Natural killer cell treated with Interleukin-12 subunit alpha and Interleukin-12 subunit beta and Interleukin-15 and Interleukin-18, amount 100 ng/mL, for 72 hours (primary cell): ENCODE measurements at regions not wholly inside any gene's neighbourhood (a gene's known extent, or its start where the extent isn't known, plus 50 kb on each side); places are given as distances from the start of the nearest gene placed in this dataset.
A peak's percentile ranks its signal among the peaks of the same experiment; 100 is the strongest.
"Not testable (repeated sequence)": the region's sequence is repeated elsewhere in the genome, so short reads cannot be mapped to it uniquely, and the experiment has no call there.

ENCODE experiments used
- ATAC-seq, 2 donors: fragments of 150-1000 bp; cut with Tn5 transposase in 1 of 2; sonication (Bioruptor Pico), chemical (Tn5 transposase) in 1 of 2; 2 replicates each; pipeline ENCODE4 v1.10.0; 2021
- DNase-seq: peaks from one replicate; pipeline ENCODE4 v3.0.0; 2022; ENCODE audit warnings: low spot score
- H3K27ac Mint-ChIP-seq, 2 donors: 1 replicate in 1 of 2; 2 replicates in 1 of 2; pipeline ENCODE4 v1.8.0; 2022; ENCODE audit warnings: mixed read lengths in 2 of 2, mild to moderate bottlenecking in 1 of 2, moderate library complexity in 1 of 2
- H3K27me3 Mint-ChIP-seq, 2 donors: 1 replicate in 1 of 2; 2 replicates in 1 of 2; pipeline ENCODE4 v1.8.0; 2022; ENCODE audit warnings: mixed read lengths in 2 of 2
- H3K36me3 Mint-ChIP-seq: one replicate; pipeline ENCODE4 v1.8.0; 2022; ENCODE audit warnings: mixed read lengths
- H3K4me1 Mint-ChIP-seq, 2 donors: 1 replicate in 1 of 2; 2 replicates in 1 of 2; pipeline ENCODE4 v1.8.0; 2022; ENCODE audit warnings: low read depth in 2 of 2, mixed read lengths in 2 of 2, mild to moderate bottlenecking in 1 of 2
- H3K4me3 Mint-ChIP-seq: one replicate; pipeline ENCODE4 v1.8.0; 2022; ENCODE audit warnings: mixed read lengths
- H3K9me3 Mint-ChIP-seq: 2 replicates; pipeline ENCODE4 v1.8.0; 2022; ENCODE audit warnings: mixed read lengths

DNA sequence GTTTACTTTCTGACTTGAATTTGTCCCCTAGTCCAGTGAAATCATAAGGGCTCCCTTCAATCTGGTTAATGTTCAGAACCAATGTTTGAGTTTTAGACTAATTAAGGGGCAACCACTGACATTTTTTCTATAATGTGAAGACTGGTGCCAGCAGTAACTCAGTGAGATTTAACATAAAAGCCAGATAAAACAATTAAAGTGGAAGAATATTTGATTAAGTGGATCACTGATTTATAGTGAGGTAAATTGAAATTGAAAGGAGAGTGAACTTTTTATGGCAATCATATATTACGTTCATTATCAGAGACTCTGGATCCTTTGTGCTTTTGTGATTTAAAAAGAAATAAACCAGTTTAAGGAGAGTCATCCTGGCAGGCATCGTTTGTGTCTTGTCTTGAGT, 246.8 kb downstream of the GATA3 start:
- peaks cover 24 to 39% of the 10 kb centered on the region in 2 donors for H3K27me3 Mint-ChIP-seq
- no peak for ATAC-seq
- H3K27ac Mint-ChIP-seq, result no peak overlapping the region

DNA sequence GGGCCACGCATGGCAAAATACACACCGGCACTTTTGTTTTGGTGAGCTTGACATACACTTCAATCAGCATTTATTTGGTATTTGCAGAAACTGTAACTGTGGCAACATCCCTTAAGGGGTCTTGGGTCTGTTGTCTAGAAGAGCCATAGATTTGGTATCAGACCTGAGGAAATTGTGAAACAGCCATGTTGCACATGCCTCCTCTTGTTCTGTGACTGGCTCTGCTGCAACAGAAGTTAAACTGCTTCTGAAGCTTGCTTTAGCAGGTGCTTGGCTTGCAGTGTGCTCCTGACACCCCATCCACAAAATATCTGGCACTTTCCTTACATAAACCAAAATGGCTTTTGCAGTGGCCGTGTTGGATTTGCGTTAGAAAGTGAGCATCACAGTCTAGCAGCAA, 247.3 kb downstream of the GATA3 start:
- Mint-ChIP-seq H3K36me3 (no peaks in the 10 kb centered on the region), H3K27ac (no peak overlapping the region), H3K4me1 (peaks cover 0 to under 1% of the 10 kb centered on the region in 2 donors), H3K9me3 (no peaks in the 10 kb centered on the region), H3K27me3 (peaks cover 24 to 38% of the 10 kb centered on the region in 2 donors), H3K4me3 (no peak overlapping the region)
- no peak for ATAC-seq
- DNase-seq, result no peak

More for the DNA sequence above, 246.8 kb downstream of the GATA3 start:
- Mint-ChIP-seq H3K36me3 (no peaks in the 10 kb centered on the region), H3K4me3 (no peak overlapping the region), H3K4me1 (no peaks in the 10 kb centered on the region), H3K9me3 (no peaks in the 10 kb centered on the region)
- no peak for DNase-seq

DNA sequence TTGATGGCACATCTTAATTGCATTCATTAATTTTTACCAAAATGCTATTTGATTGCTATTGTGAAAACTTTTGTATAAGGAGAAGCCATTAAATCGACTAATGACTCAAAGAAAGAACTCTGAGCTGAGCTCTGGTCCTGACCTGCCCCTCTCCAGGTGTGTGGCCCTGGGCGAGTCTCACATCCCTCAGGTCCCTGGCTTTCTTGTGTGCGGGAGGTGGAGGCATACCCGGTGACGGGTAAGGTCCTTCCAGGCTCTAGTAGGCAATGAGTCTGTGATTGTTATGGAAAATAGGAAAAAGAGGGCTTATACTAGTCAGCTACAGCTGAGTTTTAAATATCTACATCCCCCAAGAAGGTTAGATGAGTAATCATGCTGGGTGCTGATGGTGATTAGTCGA, 248.1 kb downstream of the GATA3 start:
- H3K27me3 Mint-ChIP-seq, result peaks cover 21 to 31% of the 10 kb centered on the region in 2 donors
- no peaks in the 10 kb centered on the region for H3K36me3 Mint-ChIP-seq
- DNase-seq (no peak), ATAC-seq (no peak)
- H3K4me3 Mint-ChIP-seq, result no peak overlapping the region
- H3K9me3 Mint-ChIP-seq, result no peaks in the 10 kb centered on the region
- H3K4me1 Mint-ChIP-seq, result peaks cover 0 to 7% of the 10 kb centered on the region in 2 donors
- H3K27ac Mint-ChIP-seq, result no peak overlapping the region

DNA sequence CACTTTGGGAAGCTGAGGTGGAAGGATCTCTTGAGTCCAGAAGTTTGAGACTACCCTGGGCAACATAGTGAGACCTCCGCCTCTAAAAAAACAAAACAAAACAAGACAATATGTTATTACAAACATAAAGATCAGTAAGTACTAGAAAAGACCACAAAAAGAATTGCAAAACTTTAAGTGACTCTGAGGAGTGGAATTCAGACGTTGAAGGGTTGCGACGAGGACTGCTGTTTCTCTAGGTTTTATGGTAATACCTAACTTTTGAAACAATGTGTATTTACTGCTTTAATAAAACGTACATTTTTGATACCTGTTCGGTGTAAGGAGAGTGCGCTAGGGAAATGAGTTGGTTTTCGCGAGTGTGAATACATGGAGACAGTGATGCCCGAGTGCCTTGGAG, 250.4 kb downstream of the GATA3 start:
- no peaks in the 10 kb centered on the region for H3K36me3 Mint-ChIP-seq
- H3K4me1 Mint-ChIP-seq, result peaks cover 0 to 7% of the 10 kb centered on the region in 2 donors
- H3K9me3 Mint-ChIP-seq, result no peaks in the 10 kb centered on the region
- peaks cover 15 to 25% of the 10 kb centered on the region in 2 donors for H3K27me3 Mint-ChIP-seq
- H3K4me3 Mint-ChIP-seq, result no peak overlapping the region
- no peak for ATAC-seq
- no peak for DNase-seq
- no peak overlapping the region for H3K27ac Mint-ChIP-seq

DNA sequence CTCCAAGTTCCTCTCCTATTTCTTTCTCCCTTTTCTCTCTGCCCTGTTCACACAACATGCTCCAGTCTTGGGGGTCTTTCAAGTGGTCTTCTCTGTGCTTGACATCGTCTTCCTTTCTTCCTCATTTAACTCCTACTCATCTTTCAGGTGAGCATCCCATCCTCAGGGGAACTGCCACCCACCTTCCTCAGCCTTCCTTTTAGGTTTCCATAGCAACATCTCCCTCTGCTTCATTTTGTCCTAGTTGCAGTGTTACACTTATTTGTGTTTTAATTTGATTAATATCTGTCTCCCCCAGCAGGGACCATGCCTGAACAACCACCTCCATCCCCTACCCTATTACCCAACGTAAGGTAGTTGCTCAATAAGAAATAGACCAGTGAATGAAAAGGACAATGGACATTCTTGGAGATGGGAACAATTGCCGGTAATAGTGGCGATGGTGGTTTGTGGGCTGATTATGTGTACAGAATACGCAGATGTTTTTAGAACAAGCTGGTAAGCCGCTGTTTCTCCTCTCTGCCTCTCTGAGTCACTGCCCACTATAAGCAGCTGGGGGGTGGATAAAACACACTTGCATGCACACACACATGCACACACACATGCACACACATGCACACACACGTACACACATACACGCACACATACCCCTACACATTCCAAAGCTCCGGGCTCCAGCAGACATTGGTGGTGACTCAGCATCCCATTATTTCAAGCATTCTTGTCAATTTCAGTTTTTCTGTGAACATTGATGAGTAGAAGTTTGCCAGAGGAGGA, 251.6 kb downstream of the GATA3 start:
- ATAC-seq (no peak), DNase-seq (no peak)
- no peaks in the 10 kb centered on the region for H3K36me3 Mint-ChIP-seq
- no peak overlapping the region for H3K4me3 Mint-ChIP-seq
- no peak overlapping the region for H3K27ac Mint-ChIP-seq
- no peaks in the 10 kb centered on the region for H3K9me3 Mint-ChIP-seq
- peaks cover 15 to 25% of the 10 kb centered on the region in 2 donors for H3K27me3 Mint-ChIP-seq
- H3K4me1 Mint-ChIP-seq, result peaks cover 0 to 7% of the 10 kb centered on the region in 2 donors

DNA sequence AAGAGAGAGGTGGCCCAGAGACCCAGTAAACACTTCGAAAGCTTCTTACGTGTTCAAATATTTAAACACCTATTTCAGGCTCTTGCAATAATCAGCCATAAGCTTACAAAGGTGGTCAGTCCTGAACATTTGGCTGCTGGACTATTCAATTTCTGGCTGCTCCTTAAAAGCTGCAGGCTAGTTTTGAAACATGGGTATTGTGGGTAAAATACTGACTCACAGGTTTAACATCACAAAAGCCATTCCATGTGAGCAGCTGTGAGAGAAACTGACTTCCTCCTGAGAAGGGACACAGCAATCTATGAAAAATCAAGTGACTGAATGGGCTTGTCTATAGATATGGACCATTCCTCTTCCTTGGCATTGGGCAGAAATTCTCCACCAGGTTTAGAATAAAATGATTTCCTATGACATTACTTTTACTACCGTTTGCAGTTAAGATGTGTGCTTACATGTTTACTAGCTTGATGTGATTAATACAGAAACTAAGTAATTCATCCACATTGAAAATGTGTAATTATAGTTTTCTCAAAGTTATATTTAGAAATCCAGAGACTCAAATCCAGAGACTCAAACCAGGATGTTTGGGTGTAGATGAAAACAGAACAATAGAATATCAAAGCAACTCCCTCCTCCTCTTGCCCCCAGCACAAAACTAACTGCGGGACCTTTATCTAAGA, 252.3 kb downstream of the GATA3 start:
- peaks cover 0 to 7% of the 10 kb centered on the region in 2 donors for H3K4me1 Mint-ChIP-seq
- H3K9me3 Mint-ChIP-seq, result no peaks in the 10 kb centered on the region
- H3K4me3 Mint-ChIP-seq, result no peak overlapping the region
- H3K27me3 Mint-ChIP-seq, result peaks cover 18 to 25% of the 10 kb centered on the region in 2 donors
- ATAC-seq, result no peak
- H3K36me3 Mint-ChIP-seq, result no peaks in the 10 kb centered on the region
- H3K27ac Mint-ChIP-seq, result no peak overlapping the region
- DNase-seq, result no peak

DNA sequence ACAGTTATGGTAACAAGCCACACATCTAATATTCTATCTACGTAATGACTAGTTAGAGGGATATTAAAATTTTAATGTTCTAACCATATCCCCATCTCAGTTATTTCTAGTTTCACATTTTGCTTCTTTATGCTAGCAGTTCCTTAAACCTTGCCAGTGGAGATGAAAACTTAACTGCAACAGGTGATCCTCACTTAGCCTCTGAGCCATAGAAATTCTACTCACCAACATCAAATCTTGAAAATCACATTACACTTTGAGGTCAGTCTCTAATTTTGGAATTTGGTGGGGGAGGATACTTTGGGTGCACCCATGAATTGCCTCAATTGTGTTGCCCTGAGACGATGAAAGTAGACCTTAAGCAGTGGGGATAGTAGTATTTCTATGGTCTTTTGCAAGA, 256.4 kb downstream of the GATA3 start:
- DNase-seq (no peak), ATAC-seq (no peak)
- Mint-ChIP-seq H3K4me3 (no peak overlapping the region), H3K27me3 (peaks cover 3 to 20% of the 10 kb centered on the region in 2 donors), H3K36me3 (no peaks in the 10 kb centered on the region), H3K27ac (no peak overlapping the region), H3K4me1 (peaks cover 0 to 7% of the 10 kb centered on the region in 2 donors), H3K9me3 (no peaks in the 10 kb centered on the region)

DNA sequence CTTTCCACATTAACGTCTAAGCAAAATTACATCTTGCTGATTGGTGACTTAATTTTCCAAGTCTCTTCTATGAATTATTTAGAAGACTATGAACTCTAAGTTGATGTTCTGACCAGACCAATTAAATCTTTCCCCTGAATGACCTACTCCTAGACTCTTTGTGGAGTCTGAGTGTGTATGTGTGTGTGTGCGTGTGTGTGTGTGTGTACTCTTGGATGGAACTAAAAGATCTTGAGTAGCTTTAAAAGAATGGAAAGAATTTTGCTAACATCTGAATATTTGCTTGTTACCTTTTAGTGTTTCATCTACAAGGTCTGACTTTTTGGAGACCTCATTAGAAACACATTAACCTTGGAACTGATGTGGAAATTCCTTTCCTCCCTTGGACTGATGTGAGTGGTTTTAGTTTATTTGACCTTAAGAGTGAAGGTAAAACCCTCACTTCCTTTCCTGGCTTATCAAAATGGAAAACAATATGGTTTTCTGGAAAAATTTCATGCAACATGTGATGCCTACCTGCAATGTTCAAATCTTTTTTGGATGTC, 257.1 kb downstream of the GATA3 start:
- no peak overlapping the region for H3K27ac Mint-ChIP-seq
- peaks cover 0 to 19% of the 10 kb centered on the region in 2 donors for H3K27me3 Mint-ChIP-seq
- no peak for ATAC-seq
- no peak for DNase-seq
- H3K36me3 Mint-ChIP-seq, result no peaks in the 10 kb centered on the region
- H3K4me1 Mint-ChIP-seq, result peaks cover 0 to 7% of the 10 kb centered on the region in 2 donors
- no peaks in the 10 kb centered on the region for H3K9me3 Mint-ChIP-seq
- H3K4me3 Mint-ChIP-seq, result no peak overlapping the region

DNA sequence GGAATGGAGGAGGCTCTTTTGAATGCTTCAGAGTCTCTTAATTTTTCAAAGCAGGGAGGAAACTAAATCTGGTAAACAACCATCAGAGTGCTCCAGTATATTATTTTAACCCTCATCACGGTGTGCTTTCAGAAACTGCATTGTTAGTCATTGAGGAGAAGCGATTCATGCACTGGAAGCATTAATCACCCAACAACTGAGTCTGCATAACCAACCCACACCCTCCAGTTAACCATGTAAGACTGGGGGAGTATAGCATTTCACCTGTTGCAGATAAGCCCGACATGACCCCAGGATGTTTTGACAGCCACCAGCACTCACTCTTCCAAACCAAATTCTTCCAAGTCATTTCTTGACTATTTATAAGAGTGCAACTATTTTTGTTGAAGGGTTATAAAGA, 257.6 kb downstream of the GATA3 start:
- Mint-ChIP-seq H3K36me3 (no peaks in the 10 kb centered on the region), H3K9me3 (no peaks in the 10 kb centered on the region), H3K4me3 (no peak overlapping the region), H3K27ac (no peak overlapping the region), H3K27me3 (peaks cover 0 to 19% of the 10 kb centered on the region in 2 donors), H3K4me1 (peaks cover 0 to 5% of the 10 kb centered on the region in 2 donors)
- DNase-seq, result no peak
- ATAC-seq, result no peak

DNA sequence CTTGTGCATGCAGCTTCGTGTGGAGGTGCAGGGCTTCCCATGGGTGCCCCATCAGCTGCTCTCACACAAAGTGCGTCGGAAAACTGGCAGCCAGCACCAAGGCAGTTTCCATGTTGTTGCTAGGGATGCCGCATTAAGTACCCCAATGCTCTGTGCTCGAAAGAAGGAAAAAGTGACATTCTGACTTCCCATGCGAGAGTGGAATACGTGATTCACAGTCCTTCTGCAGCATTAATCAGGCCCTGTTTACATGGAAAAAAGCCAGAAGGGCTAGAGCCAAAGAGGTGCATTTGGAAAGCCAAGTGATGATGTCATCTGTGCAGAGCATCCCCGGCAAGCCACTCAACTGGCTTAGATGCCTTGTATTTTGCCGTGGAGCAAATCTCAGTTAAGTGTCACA, 258.3 kb downstream of the GATA3 start:
- no peak for DNase-seq
- Mint-ChIP-seq H3K4me3 (no peak overlapping the region), H3K27me3 (peaks cover 0 to 16% of the 10 kb centered on the region in 2 donors), H3K9me3 (no peaks in the 10 kb centered on the region), H3K36me3 (no peaks in the 10 kb centered on the region), H3K27ac (no peak overlapping the region), H3K4me1 (no peaks in the 10 kb centered on the region)
- no peak for ATAC-seq

DNA sequence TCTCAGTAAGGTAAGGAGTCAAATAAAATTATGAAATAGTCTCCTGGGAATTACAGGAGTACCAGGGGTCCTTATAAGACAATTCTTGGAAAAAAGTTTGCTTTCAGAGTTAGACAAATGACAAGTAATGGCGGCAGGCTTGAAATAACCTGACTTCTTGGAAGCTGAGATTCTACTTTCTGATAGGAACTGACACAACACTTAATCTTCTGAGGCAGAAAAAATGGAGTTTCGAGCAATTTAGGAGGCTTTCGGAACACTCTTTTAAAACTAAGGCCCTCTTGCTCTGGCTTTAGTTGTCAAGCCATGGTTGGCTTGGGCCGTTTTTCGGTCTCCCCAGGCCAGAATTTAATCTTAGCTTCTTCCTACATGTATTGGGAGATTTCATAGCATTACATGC, 260.0 kb downstream of the GATA3 start:
- DNase-seq, result no peak
- Mint-ChIP-seq H3K27ac (no peak overlapping the region), H3K4me3 (no peak overlapping the region), H3K9me3 (no peaks in the 10 kb centered on the region), H3K36me3 (no peaks in the 10 kb centered on the region), H3K27me3 (peaks cover 0 to 12% of the 10 kb centered on the region in 2 donors), H3K4me1 (no peaks in the 10 kb centered on the region)
- no peak for ATAC-seq

DNA sequence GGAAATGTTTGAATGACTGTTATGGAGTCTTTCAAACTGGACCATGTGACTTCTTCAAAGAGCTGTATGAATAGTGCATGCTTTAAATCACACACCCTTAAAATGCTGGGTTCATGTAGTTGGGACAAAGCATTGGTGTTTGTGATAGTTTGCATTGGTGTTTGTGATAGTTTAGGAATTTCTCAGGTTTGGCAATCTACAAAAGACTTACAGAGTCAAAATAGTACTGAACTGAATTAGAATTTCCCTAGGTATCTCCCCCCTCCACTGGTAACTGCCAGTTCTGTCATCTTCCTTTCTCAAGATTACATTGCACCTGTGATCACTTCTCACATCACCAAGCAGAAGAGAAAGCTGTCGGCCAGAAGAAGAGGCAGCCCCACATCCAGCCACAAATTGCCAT, 261.1 kb downstream of the GATA3 start:
- DNase-seq (no peak), ATAC-seq (peak in 1 of 2 donors; percentile 53)
- Mint-ChIP-seq H3K9me3 (no peaks in the 10 kb centered on the region), H3K27me3 (peaks cover under 1 to 19% of the 10 kb centered on the region in 2 donors), H3K4me1 (no peaks in the 10 kb centered on the region), H3K4me3 (no peak overlapping the region), H3K36me3 (no peaks in the 10 kb centered on the region), H3K27ac (no peak overlapping the region)

DNA sequence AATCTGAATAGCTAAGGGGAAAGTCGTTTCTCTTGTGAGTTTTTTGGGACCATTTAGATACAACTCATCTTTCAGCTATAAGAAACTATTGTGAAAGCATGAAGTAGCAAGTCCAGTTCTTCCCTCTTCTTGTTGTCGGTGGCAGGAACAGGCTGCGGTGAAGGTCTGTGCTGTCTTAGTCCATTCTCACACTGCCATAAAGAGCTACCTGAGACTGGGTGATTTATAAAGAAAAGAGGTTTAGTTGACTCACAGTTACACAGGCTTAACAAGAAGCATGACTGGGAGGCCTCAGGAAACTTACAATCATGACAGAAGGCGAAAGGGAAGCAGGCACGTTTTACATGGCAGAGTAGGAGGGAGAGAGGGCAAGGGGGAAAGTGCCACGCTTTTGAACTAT, 261.8 kb downstream of the GATA3 start:
- ATAC-seq, result no peak
- Mint-ChIP-seq H3K4me3 (no peak overlapping the region), H3K36me3 (no peaks in the 10 kb centered on the region), H3K9me3 (no peaks in the 10 kb centered on the region), H3K27me3 (peaks cover 7 to 19% of the 10 kb centered on the region in 2 donors), H3K4me1 (no peaks in the 10 kb centered on the region), H3K27ac (no peak overlapping the region)
- no peak for DNase-seq

DNA sequence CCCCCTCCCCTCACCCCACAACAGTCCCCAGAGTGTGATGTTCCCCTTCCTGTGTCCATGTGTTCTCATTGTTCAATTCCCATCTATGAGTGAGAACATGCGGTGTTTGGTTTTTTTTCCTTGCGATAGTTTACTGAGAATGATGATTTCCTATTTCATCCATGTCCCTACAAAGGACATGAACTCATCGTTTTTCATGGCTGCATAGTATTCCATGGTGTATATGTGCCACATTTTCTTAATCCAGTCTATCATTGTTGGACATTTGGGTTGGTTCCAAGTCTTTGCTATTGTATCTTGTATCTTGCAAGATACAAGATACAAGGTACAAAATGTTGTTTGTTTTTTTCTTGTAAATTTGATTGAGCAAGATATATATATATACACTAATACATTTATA, 263.9 kb downstream of the GATA3 start:
- not testable (repeated sequence) for H3K36me3 Mint-ChIP-seq, H3K4me1 Mint-ChIP-seq, H3K9me3 Mint-ChIP-seq, H3K4me3 Mint-ChIP-seq, H3K27ac Mint-ChIP-seq, DNase-seq, ATAC-seq
- H3K27me3 Mint-ChIP-seq, result peaks cover 7 to 14% of the 10 kb centered on the region in 2 donors
